Activated CD8-positive, alpha-beta T cell treated with anti-CD3 and anti-CD28 coated beads for 36 hours (primary cell): ENCODE measurements at regions not wholly inside any gene's neighbourhood (a gene's known extent, or its start where the extent isn't known, plus 50 kb on each side); places are given as distances from the start of the nearest gene placed in this dataset.

Source experiments
- ATAC-seq: fragments of 200-7000 bp; cut with Tn5 transposase; one replicate; pipeline ENCODE4 v1.10.0; 2021; ENCODE audit warnings: mild to moderate bottlenecking, moderate library complexity
- CTCF ChIA-PET: fragments of 350-600 bp; sonication (Branson Sonifier 250); formaldehyde crosslinking; loops from one replicate; lab custom pipeline; 2021; ENCODE audit warnings: antibody characterized with exemption; lab: Charles Lee
- POLR2A ChIA-PET: fragments of 350-600 bp; sonication (Branson Sonifier 250); formaldehyde crosslinking; loops from one replicate; lab custom pipeline; 2021; ENCODE audit warnings: antibody characterized with exemption; lab: Charles Lee
- DNase-seq: peaks from one replicate; pipeline ENCODE4 v3.0.0-alpha.2; 2020
- H3K27ac Mint-ChIP-seq: one replicate; pipeline ENCODE4 v1.8.0; 2021; ENCODE audit warnings: mild to moderate bottlenecking, mixed read lengths
- H3K27me3 Mint-ChIP-seq: one replicate; pipeline ENCODE4 v1.8.0; 2021; ENCODE audit warnings: mixed read lengths
- H3K36me3 Mint-ChIP-seq: one replicate; pipeline ENCODE4 v1.8.0; 2021; ENCODE audit warnings: low read depth, mixed read lengths
- H3K4me1 Mint-ChIP-seq: one replicate; pipeline ENCODE4 v1.8.0; 2021; ENCODE audit warnings: low read depth, mixed read lengths
- H3K4me3 Mint-ChIP-seq: one replicate; pipeline ENCODE4 v1.8.0; 2021; ENCODE audit warnings: mild to moderate bottlenecking, moderate library complexity, mixed read lengths
- H3K9me3 Mint-ChIP-seq: one replicate; pipeline ENCODE4 v1.8.0; 2021; ENCODE audit warnings: mixed read lengths
- CTCF ChIP-seq: fragments of 200-600 bp; IDR thresholded peaks from one replicate; pipeline ENCODE4 v1.8.0; 2022; ENCODE audit warnings: antibody characterized with exemption, mild to moderate bottlenecking
- intact Hi-C: fragments of 100-400 bp; cut with micrococcal nuclease; formaldehyde crosslinking; loops from one replicate; pipeline ENCODE4 v1.10.0; 2022

- H3K4me1 Mint-ChIP-seq, result no peaks in the 10 kb centered on the region
- H3K27ac Mint-ChIP-seq, result no peak overlapping the region
- TF ChIP-seq CTCF, result no peak
- H3K36me3 Mint-ChIP-seq, result no peaks in the 10 kb centered on the region
- no peak overlapping the region for H3K4me3 Mint-ChIP-seq
- peaks cover 18% of the 10 kb centered on the region for H3K27me3 Mint-ChIP-seq
- DNase-seq, result no peak
- CTCF ChIA-PET, result no interaction called here
- POLR2A ChIA-PET, result no interaction called here
- ATAC-seq, result no peak
- H3K9me3 Mint-ChIP-seq, result no peaks in the 10 kb centered on the region
- intact Hi-C loops, result no loop called here
These were observed 437.3 kb upstream of the SMIM21 start for GRCh38 chr18:75864816-75865215.

GRCh38 chr18:75863696-75864095 is 436.2 kb upstream of the SMIM21 start:
- ChIA-PET POLR2A (no interaction called here), CTCF (no interaction called here)
- DNase-seq (no peak), ATAC-seq (no peak)
- H3K36me3 Mint-ChIP-seq, result no peaks in the 10 kb centered on the region
- peaks cover 21% of the 10 kb centered on the region for H3K27me3 Mint-ChIP-seq
- no peaks in the 10 kb centered on the region for H3K4me1 Mint-ChIP-seq
- intact Hi-C loops, result no loop called here
- H3K4me3 Mint-ChIP-seq, result no peak overlapping the region
- no peak overlapping the region for H3K27ac Mint-ChIP-seq
- no peak for TF ChIP-seq CTCF
- no peaks in the 10 kb centered on the region for H3K9me3 Mint-ChIP-seq

GRCh38 chr18:75862458-75862857 is 435.0 kb upstream of the SMIM21 start:
- no peaks in the 10 kb centered on the region for H3K36me3 Mint-ChIP-seq
- intact Hi-C loops, result no loop called here

GRCh38 chr18:75860166-75860565 is 432.7 kb upstream of the SMIM21 start:
- intact Hi-C loops, result no loop called here
- no peak overlapping the region for H3K27ac Mint-ChIP-seq
- no peaks in the 10 kb centered on the region for H3K4me1 Mint-ChIP-seq
- POLR2A ChIA-PET, result no interaction called here
- DNase-seq, result no peak
- H3K27me3 Mint-ChIP-seq, result peaks cover 21% of the 10 kb centered on the region
- no peak for ATAC-seq
- CTCF ChIA-PET, result no interaction called here
- H3K4me3 Mint-ChIP-seq, result no peak overlapping the region
- H3K9me3 Mint-ChIP-seq, result no peaks in the 10 kb centered on the region
- H3K36me3 Mint-ChIP-seq, result no peaks in the 10 kb centered on the region
- no peak for TF ChIP-seq CTCF

More at GRCh38 chr18:75862458-75862857, 435.0 kb upstream of the SMIM21 start:
- ChIA-PET POLR2A (no interaction called here), CTCF (no interaction called here)
- H3K27me3 Mint-ChIP-seq, result peaks cover 21% of the 10 kb centered on the region
- H3K4me1 Mint-ChIP-seq, result no peaks in the 10 kb centered on the region
- no peak overlapping the region for H3K4me3 Mint-ChIP-seq
- DNase-seq, result no peak
- TF ChIP-seq CTCF, result no peak
- no peak overlapping the region for H3K27ac Mint-ChIP-seq
- H3K9me3 Mint-ChIP-seq, result no peaks in the 10 kb centered on the region
- no peak for ATAC-seq

- DNase-seq (no peak), ATAC-seq (no peak)
- Mint-ChIP-seq H3K4me1 (no peaks in the 10 kb centered on the region), H3K9me3 (no peaks in the 10 kb centered on the region), H3K27ac (no peak overlapping the region), H3K4me3 (no peak overlapping the region), H3K36me3 (no peaks in the 10 kb centered on the region), H3K27me3 (peaks cover 21% of the 10 kb centered on the region)
- TF ChIP-seq CTCF, result no peak
- intact Hi-C loops, result no loop called here
- CTCF ChIA-PET, result no interaction called here
- POLR2A ChIA-PET, result no interaction called here
These were observed 432.0 kb upstream of the SMIM21 start for GRCh38 chr18:75859533-75859932.
